Gastrocnemius medialis (tissue), 4 donors: ENCODE measurements at regions not wholly inside any gene's neighbourhood (a gene's known extent, or its start where the extent isn't known, plus 50 kb on each side); places are given as distances from the start of the nearest gene placed in this dataset.
"Not testable (repeated sequence)": the region's sequence is repeated elsewhere in the genome, so short reads cannot be mapped to it uniquely, and the experiment has no call there.

Experiments
- POLR2A ChIP-seq, 2 donors: fragments of 450-650 bp; IDR thresholded peaks; one replicate each; pipeline ENCODE4 v1.6.1; 2017; ENCODE audit warnings: antibody characterized with exemption in 2 of 2, mild to moderate bottlenecking in 2 of 2, moderate library complexity in 2 of 2
- TF ChIP-seq, protein P1 (sequence below), 5 experiments: fragments of 450-650 bp in 3 of 5; fragments of 200-600 bp in 2 of 5; sonication (generic) in 2 of 5; IDR thresholded peaks in 4 of 5; conservative IDR thresholded peaks in 1 of 5; 1 replicate in 4 of 5; 2 replicates in 1 of 5; pipeline ENCODE4 v1.5.1; 2016 to 2019; ENCODE audit warnings: antibody characterized with exemption in 5 of 5, mild to moderate bottlenecking in 3 of 5, moderate library complexity in 3 of 5

DNA sequence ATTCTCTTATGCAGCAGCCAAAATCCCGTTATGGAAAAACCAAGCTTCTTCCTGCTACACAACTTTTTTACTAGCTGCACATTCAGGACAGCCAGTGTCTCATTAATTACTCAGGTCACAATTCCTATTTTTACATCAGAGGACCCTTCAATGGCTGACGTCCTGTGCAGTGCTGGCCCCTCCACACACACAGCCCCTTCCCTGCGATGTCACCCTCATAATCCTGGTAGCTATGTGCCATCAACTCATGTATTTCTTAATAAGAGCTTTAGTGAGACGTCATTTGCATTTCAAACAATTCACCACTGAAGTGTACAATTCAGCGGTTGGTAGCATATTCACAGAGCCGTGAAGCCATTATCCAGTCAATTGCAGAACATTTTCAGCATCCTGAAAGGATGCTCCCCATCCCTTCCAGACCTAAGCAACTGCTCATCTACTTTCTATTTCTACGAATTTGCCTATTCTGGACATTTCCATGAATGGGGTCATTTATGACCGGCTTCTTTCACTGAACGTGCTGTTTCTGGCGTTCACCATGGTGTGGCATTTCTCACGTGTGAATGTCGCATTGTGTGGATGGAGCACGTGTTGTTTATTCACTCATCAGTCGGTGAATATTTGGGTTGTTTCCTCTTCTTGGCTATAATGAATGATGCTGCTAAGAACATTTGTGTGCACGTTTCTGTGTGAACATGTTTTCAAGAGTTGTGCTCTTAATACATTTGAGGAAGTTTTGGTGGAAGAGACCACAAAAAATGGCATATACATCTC, 126.0 kb downstream of the KCNJ12 start:
- TF ChIP-seq, protein P1, sequence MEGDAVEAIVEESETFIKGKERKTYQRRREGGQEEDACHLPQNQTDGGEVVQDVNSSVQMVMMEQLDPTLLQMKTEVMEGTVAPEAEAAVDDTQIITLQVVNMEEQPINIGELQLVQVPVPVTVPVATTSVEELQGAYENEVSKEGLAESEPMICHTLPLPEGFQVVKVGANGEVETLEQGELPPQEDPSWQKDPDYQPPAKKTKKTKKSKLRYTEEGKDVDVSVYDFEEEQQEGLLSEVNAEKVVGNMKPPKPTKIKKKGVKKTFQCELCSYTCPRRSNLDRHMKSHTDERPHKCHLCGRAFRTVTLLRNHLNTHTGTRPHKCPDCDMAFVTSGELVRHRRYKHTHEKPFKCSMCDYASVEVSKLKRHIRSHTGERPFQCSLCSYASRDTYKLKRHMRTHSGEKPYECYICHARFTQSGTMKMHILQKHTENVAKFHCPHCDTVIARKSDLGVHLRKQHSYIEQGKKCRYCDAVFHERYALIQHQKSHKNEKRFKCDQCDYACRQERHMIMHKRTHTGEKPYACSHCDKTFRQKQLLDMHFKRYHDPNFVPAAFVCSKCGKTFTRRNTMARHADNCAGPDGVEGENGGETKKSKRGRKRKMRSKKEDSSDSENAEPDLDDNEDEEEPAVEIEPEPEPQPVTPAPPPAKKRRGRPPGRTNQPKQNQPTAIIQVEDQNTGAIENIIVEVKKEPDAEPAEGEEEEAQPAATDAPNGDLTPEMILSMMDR (IDR thresholded peaks at IDR 0.05 in 4 of 5, conservative IDR thresholded peaks at IDR 0.05 in 1 of 5): not testable (repeated sequence)
- not testable (repeated sequence) for TF ChIP-seq POLR2A (IDR thresholded peaks at IDR 0.05)
